HepG2 (cell line): ENCODE measurements at regions not wholly inside any gene's neighbourhood (a gene's known extent, or its start where the extent isn't known, plus 50 kb on each side); places are given as distances from the start of the nearest gene placed in this dataset.

Experiments used
- ATAC-seq: fragments of 200-7000 bp; cut with Tn5 transposase; 3 replicates; pipeline ENCODE4 v1.9.1; 2020; ENCODE audit warnings: mild to moderate bottlenecking, moderate library complexity
- BruUV-seq: library from RNA; stranded (reverse); fragments of 400-500 nt; replicated peaks from 2 replicates; lab custom pipeline; 2021; lab: Mats Ljungman, UMichigan
- CTCF ChIA-PET: fragments of 300-600 bp; formaldehyde crosslinking; extraction: SDS; loops from one replicate; lab custom pipeline; 2021; ENCODE audit warnings: low total read pairs, inconsistent platforms, low intra/inter-chr PET ratio; lab: Yijun Ruan, JAX
- POLR2A ChIA-PET: fragments of 350-600 bp; sonication (Branson Sonifier 250); formaldehyde crosslinking; loops from one replicate; lab custom pipeline; 2020; ENCODE audit warnings: antibody characterized with exemption, inconsistent platforms; lab: Yijun Ruan, JAX
- DNase-seq: peaks from one replicate; pipeline ENCODE4 v3.0.0-alpha.2; 2015; ENCODE audit warnings: low spot score
- FAIRE-seq: peaks from 3 replicates; lab custom pipeline; 2011; peaks lifted over from hg19 to GRCh38; lab: Jason Lieb, UNC
- H2AFZ ChIP-seq: one replicate; pipeline ENCODE4 v1.6.1; 2011; ENCODE audit warnings: low read length, inconsistent platforms
- H3K27ac ChIP-seq: fragments of 300-600 bp; 3 replicates; pipeline ENCODE4 v1.8.0; 2011; ENCODE audit warnings: mixed run types, mild to moderate bottlenecking, mixed read lengths, low read length, inconsistent platforms; ENCODE audit not compliant: insufficient read depth; ENCODE audit errors: extremely low read length
- H3K27me3 ChIP-seq, 2 experiments: fragments of 200-600 bp in 1 of 2; 2 replicates in 1 of 2; 3 replicates in 1 of 2; pipeline versions ENCODE4 v1.6.0 to v1.8.0; 2011; ENCODE audit warnings: low read length in 2 of 2, mild to moderate bottlenecking in 2 of 2, moderate library complexity in 2 of 2, inconsistent platforms in 1 of 2; ENCODE audit not compliant: insufficient read depth in 2 of 2, control insufficient read depth in 1 of 2
- H3K36me3 ChIP-seq, 2 experiments: fragments of 200-600 bp in 1 of 2; replicated peaks in 1 of 2; 2 replicates in 1 of 2; 3 replicates in 1 of 2; pipeline versions ENCODE4 v1.5.1 to v1.8.0; 2011; ENCODE audit warnings: low read length in 2 of 2, inconsistent platforms in 1 of 2; ENCODE audit not compliant: insufficient read depth in 2 of 2, control insufficient read depth in 1 of 2
- H3K4me1 ChIP-seq: 2 replicates; pipeline ENCODE4 v1.5.1; 2012; ENCODE audit warnings: low read length, inconsistent platforms; ENCODE audit not compliant: insufficient read depth
- H3K4me2 ChIP-seq: 2 replicates; pipeline ENCODE4 v1.6.0; 2011; ENCODE audit warnings: low read depth, low read length, inconsistent platforms
- H3K4me3 ChIP-seq, 3 experiments: fragments of 200-600 bp in 1 of 3; sonication (generic), shearing (Covaris generic) in 1 of 3; replicated peaks in 1 of 3; 2 replicates each; pipeline ENCODE4 v1.5.1; 2011 to 2016; ENCODE audit warnings: low read length in 3 of 3, inconsistent platforms in 2 of 3, low read depth in 2 of 3, mild to moderate bottlenecking in 2 of 3, control low read depth in 1 of 3, mixed read lengths in 1 of 3; ENCODE audit not compliant: insufficient read depth in 1 of 3
- H3K79me2 ChIP-seq: one replicate; pipeline ENCODE4 v1.6.1; 2011; ENCODE audit warnings: low read length, inconsistent platforms; ENCODE audit not compliant: insufficient read depth
- H3K9ac ChIP-seq: 2 replicates; pipeline ENCODE4 v1.6.0; 2011; ENCODE audit warnings: mild to moderate bottlenecking, low read depth, low read length, inconsistent platforms; ENCODE audit not compliant: insufficient read depth
- H3K9me3 ChIP-seq: 2 replicates; pipeline ENCODE4 v1.5.1; 2012; ENCODE audit warnings: mild to moderate bottlenecking, low read length
- H4K20me1 ChIP-seq: 2 replicates; pipeline ENCODE4 v1.6.0; 2011; ENCODE audit warnings: inconsistent platforms, mild to moderate bottlenecking, low read length, moderate library complexity; ENCODE audit not compliant: insufficient read depth
- AGO2 ChIP-seq: fragments of 200-400 bp; formaldehyde crosslinking; optimal IDR thresholded peaks from 2 replicates; pipeline ENCODE3; 2017; ENCODE audit warnings: mild to moderate bottlenecking, low read depth, low read length, moderate library complexity
- ATF7 ChIP-seq, 2 experiments: fragments of 450-650 bp in 1 of 2; sonication (generic) in 1 of 2; formaldehyde crosslinking in 1 of 2; IDR thresholded peaks; 2 replicates each; pipeline versions ENCODE4 v1.4.0 to v1.6.1; 2016 to 2020; ENCODE audit warnings: antibody characterized with exemption in 1 of 2, mild to moderate bottlenecking in 1 of 2, missing genetic modification reagents in 1 of 2
- DNMT3B ChIP-seq: conservative IDR thresholded peaks from 2 replicates; pipeline ENCODE4 v1.6.1; 2016; ENCODE audit warnings: missing biosample characterization, control low read depth
- DPF2 ChIP-seq: sonication (generic); formaldehyde crosslinking; IDR thresholded peaks from 2 replicates; pipeline ENCODE4 v1.4.0; 2020; ENCODE audit warnings: mild to moderate bottlenecking, low read depth, missing genetic modification reagents, borderline replicate concordance
- EED ChIP-seq: sonication (generic); formaldehyde crosslinking; IDR thresholded peaks from 2 replicates; pipeline ENCODE4 v1.5.0; 2020; ENCODE audit warnings: mild to moderate bottlenecking, missing genetic modification reagents
- FOXA1 ChIP-seq, 2 experiments: fragments of 450-650 bp in 1 of 2; sonication (generic) in 1 of 2; formaldehyde crosslinking in 1 of 2; IDR thresholded peaks; 2 replicates each; pipeline versions ENCODE4 v1.4.0 to v1.6.1; 2016 to 2020; ENCODE audit warnings: missing genetic modification reagents in 1 of 2
- MAX ChIP-seq: IDR thresholded peaks from 2 replicates; pipeline ENCODE4 v1.6.1; 2012; ENCODE audit warnings: inconsistent platforms
- MYPOP ChIP-seq: sonication (generic); formaldehyde crosslinking; IDR thresholded peaks from 2 replicates; pipeline ENCODE4 v1.8.1; 2023; ENCODE audit warnings: mild to moderate bottlenecking, moderate library complexity, missing genetic modification reagents
- NFIC ChIP-seq: IDR thresholded peaks from 2 replicates; pipeline ENCODE4 v1.6.1; 2012; ENCODE audit warnings: mild to moderate bottlenecking, low read length, inconsistent platforms
- SRSF9 ChIP-seq: fragments of 200-400 bp; formaldehyde crosslinking; IDR thresholded peaks from 2 replicates; pipeline ENCODE4 v1.6.1; 2018; ENCODE audit warnings: borderline replicate concordance, mild to moderate bottlenecking, low read depth, low read length; ENCODE audit not compliant: insufficient read depth, poor library complexity, severe bottlenecking
- ZBTB7A ChIP-seq: sonication (generic); formaldehyde crosslinking; IDR thresholded peaks from 2 replicates; pipeline ENCODE4 v1.8.0; 2022; ENCODE audit warnings: mild to moderate bottlenecking, missing genetic modification reagents
- ZNF468 ChIP-seq: sonication (generic); formaldehyde crosslinking; IDR thresholded peaks from 2 replicates; pipeline ENCODE4 v1.8.0; 2022; ENCODE audit warnings: mild to moderate bottlenecking, moderate library complexity, missing genetic modification reagents
- ZNF883 ChIP-seq: sonication (generic); formaldehyde crosslinking; IDR thresholded peaks from 2 replicates; pipeline ENCODE4 v1.5.1; 2020; ENCODE audit warnings: mild to moderate bottlenecking, missing genetic modification reagents; ENCODE audit errors: not compliant biosample characterization
- ZSCAN21 ChIP-seq: sonication (generic); formaldehyde crosslinking; IDR thresholded peaks from 2 replicates; pipeline ENCODE4 v1.8.0; 2022; ENCODE audit warnings: mild to moderate bottlenecking, missing genetic modification reagents, moderate library complexity, borderline replicate concordance
- WGBS: methylation state at CpG from one replicate; pipeline ENCODE4 v1.1.6; 2017; ENCODE audit warnings: low lambda C conversion rate; 5-methylcytosine and 5-hydroxymethylcytosine counted together
- in situ Hi-C: cut with HindIII; loops from 2 replicates; pipeline ENCODE4 v1.10.0; 2017; ENCODE audit warnings: low pct_unique_long_range_greater_than_20kb; ENCODE audit not compliant: extremely low pct_ligation_motif_present
- intact Hi-C: fragments of 100-400 bp; cut with micrococcal nuclease; formaldehyde crosslinking; loops from one replicate; pipeline ENCODE4 v1.10.0; 2022; ENCODE audit not compliant: unreplicated experiment
- TF ChIP-seq, protein P1 (sequence below): sonication (generic); formaldehyde crosslinking; IDR thresholded peaks from 2 replicates; pipeline ENCODE4 v1.5.1; 2020; ENCODE audit warnings: mild to moderate bottlenecking, missing genetic modification reagents

DNA sequence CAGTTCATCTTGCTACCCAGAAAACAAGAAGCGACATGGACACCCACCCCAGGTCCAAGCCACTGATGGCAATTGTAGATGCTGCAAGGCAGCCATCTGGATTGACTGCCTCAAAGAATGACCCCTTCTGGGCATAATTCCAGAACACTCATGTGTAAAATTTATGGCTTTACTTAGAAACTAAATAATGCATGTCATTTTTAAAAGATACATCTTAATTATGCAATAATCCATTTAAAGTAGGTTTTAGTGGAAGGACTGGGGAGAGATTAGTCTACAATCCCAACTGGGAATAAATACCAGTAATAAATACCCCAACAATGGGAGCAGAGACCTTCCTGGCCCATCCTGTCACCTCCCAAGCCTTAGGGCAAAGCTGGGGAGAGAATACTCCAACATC is 247.7 kb downstream of the SS18 start:
- Histone ChIP-seq H3K4me2 (no peak overlapping the region), H4K20me1 (no peaks in the 10 kb centered on the region), H3K4me3 (no peak overlapping the region), H3K4me1 (no peaks in the 10 kb centered on the region), H3K27me3 (no peaks in the 10 kb centered on the region), H2AFZ (no peak overlapping the region), H3K79me2 (no peaks in the 10 kb centered on the region)
- DNase-seq (no peak), ATAC-seq (no peak), FAIRE-seq (no peak)
- in situ Hi-C loops = loop anchor here (25.0 kb wide), 2 partner anchors 280 to 955 kb away; no protein-coding TSS in a partner anchor
- CTCF ChIA-PET = no interaction called here
- no peak for TF ChIP-seq MAX
- no peak for TF ChIP-seq DPF2
- no peak for TF ChIP-seq NFIC
- no peak for TF ChIP-seq DNMT3B (CRISPR knock-in tag)
- TF ChIP-seq SRSF9 = no peak
- no peak for TF ChIP-seq ZSCAN21 (CRISPR knock-in tag)
- no peak for TF ChIP-seq FOXA1 (IDR thresholded peaks at IDR 0.05)
- TF ChIP-seq FOXA1 (CRISPR knock-in tag; IDR thresholded peaks at IDR 0.05) = no peak
- TF ChIP-seq, all 625 proteins: peak for 0
- no TSS peak for BruUV-seq
- no peak overlapping the region for H3K27ac ChIP-seq
- intact Hi-C loops = no loop called here
- no peak overlapping the region for H3K9ac ChIP-seq
- WGBS = 0% methylated on average over 1 of the region's 1 CpG
- no peaks in the 10 kb centered on the region for H3K36me3 ChIP-seq
- no peaks in the 10 kb centered on the region for H3K9me3 ChIP-seq
- POLR2A ChIA-PET = no interaction called here

DNA sequence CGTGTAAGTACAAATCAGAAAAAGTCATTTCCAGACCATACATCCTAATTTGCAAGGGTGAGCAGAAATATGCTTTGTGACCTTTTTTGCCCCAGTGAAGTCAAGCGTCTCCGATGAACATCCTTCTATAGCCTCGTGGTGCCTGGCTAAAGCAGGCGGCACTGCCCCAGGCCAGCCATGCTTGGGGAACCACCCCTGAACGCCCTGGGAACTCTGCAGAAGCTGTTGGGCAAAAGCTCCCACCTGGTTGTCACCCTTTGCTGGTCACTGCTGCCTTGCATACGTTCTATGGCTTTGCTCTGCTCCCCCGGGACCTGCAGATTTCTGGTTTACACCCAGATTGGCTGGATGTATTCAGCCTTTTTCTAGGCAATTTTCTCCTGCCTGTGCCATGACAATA is 256.4 kb downstream of the SS18 start:
- no peak for FAIRE-seq
- H3K27me3 ChIP-seq = no peaks in the 10 kb centered on the region
- H3K79me2 ChIP-seq = no peaks in the 10 kb centered on the region
- no peak overlapping the region for H3K4me2 ChIP-seq
- H3K4me1 ChIP-seq = no peaks in the 10 kb centered on the region
- CTCF ChIA-PET = no interaction called here
- H4K20me1 ChIP-seq = no peaks in the 10 kb centered on the region
- no peak for DNase-seq
- intact Hi-C loops = loop anchor here (5.0 kb wide), 1 partner anchor 1292 kb away; no protein-coding TSS in a partner anchor
- no peaks in the 10 kb centered on the region for H3K9me3 ChIP-seq
- BruUV-seq = no TSS peak
- no peak for ATAC-seq
- no peak overlapping the region for H3K9ac ChIP-seq
- POLR2A ChIA-PET = no interaction called here
- no peak overlapping the region for H3K27ac ChIP-seq
- in situ Hi-C loops = loop anchor here (25.0 kb wide), 2 partner anchors 272 to 947 kb away; no protein-coding TSS in a partner anchor
- 0% methylated on average over 3 of the region's 8 CpGs for WGBS
- no peak overlapping the region for H3K4me3 ChIP-seq
- H3K36me3 ChIP-seq = no peaks in the 10 kb centered on the region
- H2AFZ ChIP-seq = no peak overlapping the region
- TF ChIP-seq ZNF883 (CRISPR knock-in tag) (no peak), ZBTB7A (CRISPR knock-in tag) (no peak), MYPOP (CRISPR knock-in tag) (no peak), AGO2 (no peak), ATF7 (IDR thresholded peaks at IDR 0.05) (no peak), ATF7 (CRISPR knock-in tag; IDR thresholded peaks at IDR 0.05) (no peak), ZNF468 (no peak), EED (CRISPR knock-in tag) (no peak)
- TF ChIP-seq, protein P1, sequence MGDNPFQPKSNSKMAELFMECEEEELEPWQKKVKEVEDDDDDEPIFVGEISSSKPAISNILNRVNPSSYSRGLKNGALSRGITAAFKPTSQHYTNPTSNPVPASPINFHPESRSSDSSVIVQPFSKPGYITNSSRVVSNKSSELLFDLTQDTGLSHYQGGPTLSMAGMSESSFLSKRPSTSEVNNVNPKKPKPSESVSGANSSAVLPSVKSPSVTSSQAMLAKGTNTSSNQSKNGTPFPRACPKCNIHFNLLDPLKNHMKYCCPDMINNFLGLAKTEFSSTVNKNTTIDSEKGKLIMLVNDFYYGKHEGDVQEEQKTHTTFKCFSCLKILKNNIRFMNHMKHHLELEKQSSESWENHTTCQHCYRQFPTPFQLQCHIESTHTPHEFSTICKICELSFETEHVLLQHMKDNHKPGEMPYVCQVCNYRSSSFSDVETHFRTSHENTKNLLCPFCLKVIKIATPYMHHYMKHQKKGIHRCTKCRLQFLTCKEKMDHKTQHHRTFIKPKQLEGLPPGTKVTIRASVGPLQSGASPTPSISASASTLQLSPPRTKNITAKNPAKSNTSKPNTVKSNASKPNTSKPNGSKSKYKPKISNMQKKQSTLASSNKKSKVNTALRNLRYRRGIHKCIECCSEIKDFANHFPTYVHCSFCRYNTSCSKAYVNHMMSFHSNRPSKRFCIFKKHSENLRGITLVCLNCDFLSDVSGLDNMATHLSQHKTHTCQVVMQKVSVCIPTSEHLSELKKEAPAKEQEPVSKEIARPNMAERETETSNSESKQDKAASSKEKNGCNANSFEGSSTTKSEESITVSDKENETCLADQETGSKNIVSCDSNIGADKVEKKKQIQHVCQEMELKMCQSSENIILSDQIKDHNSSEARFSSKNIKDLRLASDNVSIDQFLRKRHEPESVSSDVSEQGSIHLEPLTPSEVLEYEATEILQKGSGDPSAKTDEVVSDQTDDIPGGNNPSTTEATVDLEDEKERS = no peak
